ENCODE measurements at regions not wholly inside any gene's neighbourhood (a gene's known extent, or its start where the extent isn't known, plus 50 kb on each side); places are given as distances from the start of the nearest gene placed in this dataset.

DNA sequence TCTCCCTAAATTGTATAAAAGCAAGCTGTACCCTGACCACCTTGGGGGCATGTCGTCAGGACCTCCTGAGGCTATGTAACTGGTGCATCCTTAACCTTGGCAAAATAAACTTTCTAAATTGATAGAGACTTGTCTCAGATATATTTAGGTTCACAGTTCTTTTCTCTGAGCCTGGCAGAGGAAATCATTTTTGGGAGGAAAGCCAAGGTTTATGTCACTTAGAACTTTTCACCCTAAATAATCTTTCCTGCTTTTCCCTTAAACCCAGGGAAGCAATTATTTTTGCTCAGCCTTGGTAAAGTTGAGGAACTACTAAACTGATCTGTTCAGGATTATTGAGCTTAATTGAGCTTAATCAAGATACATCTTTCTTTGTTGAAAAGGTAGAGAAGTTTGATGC is 608.9 kb downstream of the PDCD6IP start:
- DNase-seq (ENCODE audit: insufficient read length), result no peak
- FAIRE-seq, result no peak
- TF ChIP-seq POLR2A (IDR thresholded peaks at IDR 0.05; ENCODE audit: low read depth, low read length), result no peak
- no peak for TF ChIP-seq TAF1 (IDR thresholded peaks at IDR 0.05; ENCODE audit: borderline replicate concordance, low read depth, low read length)
- TF ChIP-seq POLR2AphosphoS5 (IDR thresholded peaks at IDR 0.05; ENCODE audit: low read depth, low read length), result no peak

DNA sequence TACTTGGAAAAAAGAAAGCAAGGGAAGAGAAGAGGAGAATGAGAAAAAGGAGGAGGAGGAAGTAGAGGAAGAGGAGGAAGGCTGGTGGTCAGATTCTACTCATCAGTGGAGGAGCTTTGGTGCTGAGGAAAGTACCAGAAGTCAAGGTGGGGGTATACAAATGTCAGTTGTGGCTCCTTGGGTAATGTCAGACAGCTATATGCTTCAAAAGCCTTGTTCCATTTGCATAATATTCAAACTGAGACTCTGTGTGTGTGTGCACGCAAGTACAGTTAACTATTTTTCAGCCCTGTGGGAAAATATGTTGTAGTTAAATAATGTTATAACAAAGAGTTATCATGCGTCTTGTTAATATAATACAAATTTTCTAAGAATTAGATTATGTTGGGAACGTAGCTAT is 609.7 kb downstream of the PDCD6IP start:
- no peak for DNase-seq (ENCODE audit: insufficient read length)
- FAIRE-seq, result no peak
- TF ChIP-seq POLR2A (IDR thresholded peaks at IDR 0.05; ENCODE audit: low read depth, low read length), result no peak
- TF ChIP-seq POLR2AphosphoS5 (IDR thresholded peaks at IDR 0.05; ENCODE audit: low read depth, low read length), result no peak
- TF ChIP-seq TAF1 (IDR thresholded peaks at IDR 0.05; ENCODE audit: borderline replicate concordance, low read depth, low read length), result no peak

DNA sequence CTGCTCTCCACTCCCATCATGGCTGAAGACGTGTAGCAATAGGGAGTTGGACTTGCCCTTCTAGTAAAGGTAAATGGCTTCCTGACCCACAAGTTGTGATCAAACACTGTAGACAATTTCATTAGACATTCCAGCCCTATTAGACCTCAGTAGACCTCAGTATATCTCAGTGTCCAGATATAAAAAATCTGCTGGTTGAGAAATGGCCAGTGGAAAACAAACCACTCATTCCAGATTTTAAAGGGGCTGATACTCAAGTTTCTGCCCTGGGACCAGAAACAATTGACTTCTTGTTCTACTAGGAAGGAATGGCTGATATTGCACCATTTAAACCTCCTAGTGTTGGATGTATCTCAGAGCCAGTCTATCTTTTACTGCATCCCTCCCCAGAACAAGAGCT is 613.2 kb downstream of the PDCD6IP start:
- FAIRE-seq (no peak), DNase-seq (ENCODE audit: insufficient read length) (no peak)
- no peak for TF ChIP-seq POLR2A (IDR thresholded peaks at IDR 0.05; ENCODE audit: low read depth, low read length)
- no peak for TF ChIP-seq TAF1 (IDR thresholded peaks at IDR 0.05; ENCODE audit: borderline replicate concordance, low read depth, low read length)
- TF ChIP-seq POLR2AphosphoS5 (IDR thresholded peaks at IDR 0.05; ENCODE audit: low read depth, low read length), result no peak

DNA sequence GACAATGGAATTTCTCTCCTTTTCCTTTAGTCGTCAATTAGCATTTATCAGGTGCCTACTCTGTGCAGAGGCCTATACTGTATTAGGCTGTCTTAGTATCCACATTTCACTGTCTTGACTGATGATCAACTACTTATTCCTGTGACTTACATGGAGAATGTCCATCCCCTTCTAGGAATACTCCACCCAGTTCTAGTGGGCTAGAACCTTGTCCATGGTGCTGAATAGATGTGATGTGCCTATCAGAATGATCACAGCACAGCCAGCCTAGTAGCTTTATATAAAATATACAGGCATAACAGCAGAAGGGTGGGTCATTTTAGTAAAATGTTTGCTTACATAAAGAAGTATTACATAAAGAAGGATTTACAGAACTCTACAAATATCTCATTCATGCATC is 621.4 kb downstream of the PDCD6IP start:
- TF ChIP-seq POLR2AphosphoS5 (IDR thresholded peaks at IDR 0.05; ENCODE audit: low read depth, low read length) (no peak), POLR2A (IDR thresholded peaks at IDR 0.05; ENCODE audit: low read depth, low read length) (no peak), TAF1 (IDR thresholded peaks at IDR 0.05; ENCODE audit: borderline replicate concordance, low read depth, low read length) (no peak)
- FAIRE-seq (no peak), DNase-seq (ENCODE audit: insufficient read length) (no peak)

DNA sequence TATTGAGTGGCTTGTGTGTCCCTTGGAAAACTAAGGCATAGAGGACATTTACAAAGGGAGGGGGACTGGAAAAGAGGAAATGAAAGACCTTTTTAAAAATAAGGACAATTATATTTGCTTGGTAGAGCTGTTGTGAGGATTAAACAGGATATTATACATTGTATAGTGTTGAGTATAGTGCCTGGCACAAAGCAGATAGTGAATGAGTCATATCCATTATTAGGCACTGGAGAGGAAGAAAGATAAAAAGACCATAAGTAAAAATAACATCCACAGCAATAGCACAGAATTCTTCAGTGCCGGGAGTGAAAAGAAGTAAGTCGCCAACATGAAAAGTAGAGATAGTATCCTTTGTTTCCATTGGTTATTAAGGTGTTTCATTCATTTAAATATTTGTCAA is 623.3 kb downstream of the PDCD6IP start:
- FAIRE-seq, result no peak

DNA sequence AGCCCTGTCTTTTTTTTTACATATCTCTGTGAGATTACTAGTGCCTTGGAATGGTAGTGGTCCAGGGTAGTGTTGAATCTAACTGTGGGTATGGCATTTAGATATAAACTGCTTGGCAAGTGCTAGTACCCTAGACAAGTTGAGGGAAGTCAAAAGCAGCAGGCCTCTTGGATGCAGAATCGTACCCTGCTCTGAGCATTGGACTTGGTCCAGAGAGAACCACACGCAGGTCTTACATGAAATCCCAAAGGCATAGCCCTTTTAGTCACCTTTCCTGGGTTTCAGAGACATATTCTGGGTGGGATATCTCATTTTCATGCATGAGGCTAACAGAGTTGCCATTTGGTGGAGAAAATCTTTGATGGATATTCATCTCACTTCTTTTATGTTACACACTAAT is 641.4 kb downstream of the PDCD6IP start:
- TF ChIP-seq TAF1 (IDR thresholded peaks at IDR 0.05; ENCODE audit: borderline replicate concordance, low read depth, low read length), result no peak
- no peak for TF ChIP-seq POLR2A (IDR thresholded peaks at IDR 0.05; ENCODE audit: low read depth, low read length)
- no peak for TF ChIP-seq POLR2AphosphoS5 (IDR thresholded peaks at IDR 0.05; ENCODE audit: low read depth, low read length)
- FAIRE-seq (no peak), DNase-seq (ENCODE audit: insufficient read length) (no peak)

More for the DNA sequence above, 623.3 kb downstream of the PDCD6IP start:
- TF ChIP-seq POLR2AphosphoS5 (IDR thresholded peaks at IDR 0.05; ENCODE audit: low read depth, low read length) (no peak), TAF1 (IDR thresholded peaks at IDR 0.05; ENCODE audit: borderline replicate concordance, low read depth, low read length) (no peak)
- no peak for DNase-seq (ENCODE audit: insufficient read length)

DNA sequence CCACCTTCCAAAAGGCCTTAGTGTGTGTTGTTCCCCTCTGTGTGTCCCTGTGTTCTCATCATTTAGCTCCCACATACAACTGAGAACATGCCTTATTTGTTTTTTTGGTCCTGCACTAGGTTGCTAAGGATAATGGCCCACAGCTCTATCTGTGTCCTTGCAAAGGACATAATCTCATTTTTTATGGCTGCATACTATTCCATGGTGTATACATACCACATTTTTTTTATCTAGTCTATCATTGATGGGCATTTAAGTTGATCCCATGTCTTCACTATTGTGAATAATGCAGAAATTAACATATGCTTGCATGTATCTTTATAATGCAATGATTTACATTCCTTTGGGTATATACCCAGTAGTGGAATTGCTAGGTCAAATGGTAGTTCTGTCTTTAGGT is 645.7 kb downstream of the PDCD6IP start:
- no peak for FAIRE-seq
- no peak for TF ChIP-seq POLR2AphosphoS5 (IDR thresholded peaks at IDR 0.05; ENCODE audit: low read depth, low read length)
- no peak for TF ChIP-seq TAF1 (IDR thresholded peaks at IDR 0.05; ENCODE audit: borderline replicate concordance, low read depth, low read length)
- no peak for TF ChIP-seq POLR2A (IDR thresholded peaks at IDR 0.05; ENCODE audit: low read depth, low read length)
- DNase-seq (ENCODE audit: insufficient read length), result no peak

DNA sequence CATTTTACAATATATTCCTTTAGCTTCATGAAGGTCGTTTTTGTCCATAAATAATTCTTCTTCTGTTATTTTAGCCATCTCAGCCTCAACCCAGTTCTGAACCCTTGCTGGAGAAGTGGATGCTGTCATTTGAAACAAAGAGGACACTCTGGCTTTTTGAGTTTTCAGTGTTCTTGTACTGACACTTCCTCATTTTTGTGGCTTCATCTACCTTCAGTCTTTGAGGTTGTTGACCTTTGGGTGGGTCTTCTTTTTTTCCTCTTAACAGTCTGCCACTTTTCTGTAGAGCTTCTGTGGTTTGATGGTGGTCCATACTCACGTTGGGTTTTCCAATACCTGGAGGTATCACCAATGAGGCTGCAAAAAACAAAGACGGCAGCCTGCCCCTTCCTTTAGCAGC is 650.9 kb downstream of the PDCD6IP start:
- TF ChIP-seq POLR2AphosphoS5 (IDR thresholded peaks at IDR 0.05; ENCODE audit: low read depth, low read length) (no peak), TAF1 (IDR thresholded peaks at IDR 0.05; ENCODE audit: borderline replicate concordance, low read depth, low read length) (no peak), POLR2A (IDR thresholded peaks at IDR 0.05; ENCODE audit: low read depth, low read length) (no peak)
- no peak for DNase-seq (ENCODE audit: insufficient read length)
- FAIRE-seq, result no peak

DNA sequence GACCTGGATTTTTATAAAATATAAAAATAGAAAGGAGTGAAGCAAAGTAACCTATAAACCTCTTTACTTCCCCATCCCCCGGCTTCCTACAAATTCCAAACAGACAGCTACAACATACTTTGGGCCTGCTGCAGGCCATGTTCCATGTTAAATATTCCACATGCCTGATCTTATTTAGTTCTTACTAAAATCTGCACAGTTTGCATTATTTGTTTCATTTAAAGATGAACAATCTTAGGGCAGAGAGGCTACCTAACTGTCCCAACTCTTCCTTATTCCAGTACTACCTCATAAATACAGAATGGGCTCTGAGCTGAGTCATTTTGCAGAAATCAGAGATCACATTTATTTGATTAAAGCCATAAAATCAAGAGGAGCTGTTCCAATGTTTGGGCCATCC is 665.0 kb downstream of the PDCD6IP start:
- no peak for FAIRE-seq
- no peak for DNase-seq (ENCODE audit: insufficient read length)
- no peak for TF ChIP-seq TAF1 (IDR thresholded peaks at IDR 0.05; ENCODE audit: borderline replicate concordance, low read depth, low read length)
- TF ChIP-seq POLR2AphosphoS5 (IDR thresholded peaks at IDR 0.05; ENCODE audit: low read depth, low read length), result no peak
- TF ChIP-seq POLR2A (IDR thresholded peaks at IDR 0.05; ENCODE audit: low read depth, low read length), result no peak

DNA sequence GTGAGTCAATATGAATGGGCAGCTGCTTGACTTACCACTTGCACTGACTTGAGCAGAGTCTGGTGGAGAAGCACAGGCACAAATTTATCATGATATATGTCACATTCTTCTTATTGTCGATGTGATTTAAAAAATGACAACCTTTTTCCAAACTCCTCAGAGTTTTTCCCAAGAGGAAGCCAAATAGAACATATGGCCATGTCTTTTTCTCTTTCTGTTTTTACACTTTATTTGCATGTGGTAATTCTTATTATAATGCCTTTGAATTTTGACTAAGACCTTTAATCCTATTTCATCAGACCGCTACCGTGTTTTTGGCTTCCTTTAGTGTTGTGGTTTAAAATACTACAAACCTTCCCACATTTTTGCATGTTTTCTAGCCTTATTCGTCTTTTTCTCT is 666.2 kb downstream of the PDCD6IP start:
- TF ChIP-seq POLR2AphosphoS5 (IDR thresholded peaks at IDR 0.05; ENCODE audit: low read depth, low read length) (no peak), POLR2A (IDR thresholded peaks at IDR 0.05; ENCODE audit: low read depth, low read length) (no peak), TAF1 (IDR thresholded peaks at IDR 0.05; ENCODE audit: borderline replicate concordance, low read depth, low read length) (no peak)
- FAIRE-seq (no peak), DNase-seq (ENCODE audit: insufficient read length) (no peak)

DNA sequence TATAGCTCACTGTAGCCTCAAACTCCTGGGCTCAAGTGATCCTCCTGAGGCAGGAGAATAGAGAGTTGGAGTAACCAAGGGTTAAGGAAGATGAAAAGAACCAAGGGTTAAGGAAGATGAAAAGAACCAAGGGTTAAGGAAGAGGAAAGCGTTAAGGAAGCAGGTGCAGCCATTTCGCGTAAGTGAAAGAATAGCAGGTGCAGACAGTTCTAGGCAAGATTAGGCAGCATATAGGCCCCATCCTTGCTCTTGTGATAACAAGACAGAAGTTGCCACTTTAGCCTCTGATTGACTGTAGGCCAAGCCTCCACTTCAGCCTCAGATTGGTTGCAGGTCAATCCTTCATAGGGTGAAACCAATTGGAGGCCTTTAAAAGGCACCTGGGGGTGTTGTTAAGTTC is 677.4 kb downstream of the PDCD6IP start:
- no peak for DNase-seq (ENCODE audit: insufficient read length)
- TF ChIP-seq POLR2A (IDR thresholded peaks at IDR 0.05; ENCODE audit: low read depth, low read length) (no peak), TAF1 (IDR thresholded peaks at IDR 0.05; ENCODE audit: borderline replicate concordance, low read depth, low read length) (no peak)
- FAIRE-seq, result no peak

DNA sequence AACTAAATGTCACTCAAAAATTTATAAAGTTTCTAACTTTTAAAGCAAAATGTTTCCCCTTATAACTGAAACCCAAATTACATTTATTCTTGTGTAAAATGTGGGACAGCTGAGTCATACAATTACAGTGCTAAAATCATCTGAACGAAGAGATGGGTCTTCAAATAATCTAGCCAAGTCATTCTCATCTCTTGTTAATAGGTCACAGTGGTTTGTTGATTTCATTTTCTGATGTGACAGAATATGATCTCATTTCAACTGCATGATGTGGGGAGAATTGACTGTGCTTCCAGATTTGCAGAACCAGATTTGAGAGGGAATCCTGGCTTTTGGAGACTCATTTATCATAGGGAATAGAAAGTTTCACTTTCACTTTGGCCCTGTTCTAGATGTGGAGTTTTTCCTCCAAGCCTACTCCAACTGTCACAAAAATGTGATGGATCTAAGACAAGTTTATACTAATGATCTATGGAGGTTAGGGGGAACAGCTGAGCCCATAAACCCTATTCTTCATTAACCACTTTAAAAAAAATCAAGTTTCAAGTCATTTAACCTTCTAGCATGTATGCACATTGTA is 685.0 kb downstream of the PDCD6IP start:
- no peak for DNase-seq (ENCODE audit: insufficient read length)
- FAIRE-seq, result no peak
- TF ChIP-seq TAF1 (IDR thresholded peaks at IDR 0.05; ENCODE audit: borderline replicate concordance, low read depth, low read length), result no peak
- TF ChIP-seq POLR2A (IDR thresholded peaks at IDR 0.05; ENCODE audit: low read depth, low read length), result no peak
- no peak for TF ChIP-seq POLR2AphosphoS5 (IDR thresholded peaks at IDR 0.05; ENCODE audit: low read depth, low read length)

DNA sequence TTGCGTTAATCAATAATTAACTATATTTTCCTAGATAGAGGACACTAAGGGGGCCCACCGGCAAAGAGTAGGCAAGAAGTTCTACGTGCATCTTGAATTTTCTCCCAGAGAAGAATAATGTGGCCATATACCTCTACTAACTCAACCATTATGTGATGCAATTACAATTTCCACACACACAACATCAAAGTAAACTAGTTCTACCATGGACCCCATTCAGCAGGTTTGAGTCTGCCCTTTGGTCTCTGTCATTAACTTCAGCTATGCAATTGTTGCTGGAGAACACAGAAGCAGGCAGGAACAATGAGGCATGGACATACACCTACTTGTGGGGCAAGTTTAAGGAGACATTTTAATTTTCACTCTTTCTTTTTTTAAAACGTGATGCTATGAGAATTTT is 705.9 kb downstream of the PDCD6IP start:
- DNase-seq (ENCODE audit: insufficient read length) (no peak), FAIRE-seq (no peak)
- no peak for TF ChIP-seq TAF1 (IDR thresholded peaks at IDR 0.05; ENCODE audit: borderline replicate concordance, low read depth, low read length)
- no peak for TF ChIP-seq POLR2AphosphoS5 (IDR thresholded peaks at IDR 0.05; ENCODE audit: low read depth, low read length)
- no peak for TF ChIP-seq POLR2A (IDR thresholded peaks at IDR 0.05; ENCODE audit: low read depth, low read length)

Data from GM12892 (cell line).